SU-DHL-6 (cell line): ENCODE measurements at regions not wholly inside any gene's neighbourhood (a gene's known extent, or its start where the extent isn't known, plus 50 kb on each side); places are given as distances from the start of the nearest gene placed in this dataset.
"Not testable (repeated sequence)": the region's sequence is repeated elsewhere in the genome, so short reads cannot be mapped to it uniquely, and the experiment has no call there.

Source experiments
- EZH2phosphoT487 ChIP-seq: fragments of 200-600 bp; sonication (generic), shearing (Covaris generic); conservative IDR thresholded peaks from 2 replicates; pipeline ENCODE4 v1.6.1; 2018; ENCODE audit warnings: mild to moderate bottlenecking, antibody characterized with exemption, low read length, moderate library complexity, mixed read lengths
- TF ChIP-seq, protein P1 (sequence below): fragments of 200-600 bp; sonication (generic); IDR thresholded peaks from one replicate; pipeline ENCODE4 v1.5.1; 2017; ENCODE audit warnings: antibody characterized with exemption, mild to moderate bottlenecking, low read length, moderate library complexity; ENCODE audit not compliant: insufficient read depth, poor library complexity, severe bottlenecking

- TF ChIP-seq, protein P1, sequence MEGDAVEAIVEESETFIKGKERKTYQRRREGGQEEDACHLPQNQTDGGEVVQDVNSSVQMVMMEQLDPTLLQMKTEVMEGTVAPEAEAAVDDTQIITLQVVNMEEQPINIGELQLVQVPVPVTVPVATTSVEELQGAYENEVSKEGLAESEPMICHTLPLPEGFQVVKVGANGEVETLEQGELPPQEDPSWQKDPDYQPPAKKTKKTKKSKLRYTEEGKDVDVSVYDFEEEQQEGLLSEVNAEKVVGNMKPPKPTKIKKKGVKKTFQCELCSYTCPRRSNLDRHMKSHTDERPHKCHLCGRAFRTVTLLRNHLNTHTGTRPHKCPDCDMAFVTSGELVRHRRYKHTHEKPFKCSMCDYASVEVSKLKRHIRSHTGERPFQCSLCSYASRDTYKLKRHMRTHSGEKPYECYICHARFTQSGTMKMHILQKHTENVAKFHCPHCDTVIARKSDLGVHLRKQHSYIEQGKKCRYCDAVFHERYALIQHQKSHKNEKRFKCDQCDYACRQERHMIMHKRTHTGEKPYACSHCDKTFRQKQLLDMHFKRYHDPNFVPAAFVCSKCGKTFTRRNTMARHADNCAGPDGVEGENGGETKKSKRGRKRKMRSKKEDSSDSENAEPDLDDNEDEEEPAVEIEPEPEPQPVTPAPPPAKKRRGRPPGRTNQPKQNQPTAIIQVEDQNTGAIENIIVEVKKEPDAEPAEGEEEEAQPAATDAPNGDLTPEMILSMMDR = not testable (repeated sequence)
- TF ChIP-seq EZH2phosphoT487 = not testable (repeated sequence)
Observed at GRCh38 chr19:23537136-23537535, 141.9 kb upstream of the ZNF91 start.
